OCI-LY7 (cell line): ENCODE measurements at regions not wholly inside any gene's neighbourhood (a gene's known extent, or its start where the extent isn't known, plus 50 kb on each side); places are given as distances from the start of the nearest gene placed in this dataset.
"Not testable (repeated sequence)": the region's sequence is repeated elsewhere in the genome, so short reads cannot be mapped to it uniquely, and the experiment has no call there.

ENCODE experiments used
- BruUV-seq: library from RNA; stranded (reverse); fragments of 400-500 nt; replicated peaks from 2 replicates; lab custom pipeline; 2021; lab: Mats Ljungman, UMichigan
- CTCF ChIA-PET: fragments of 300-600 bp; sonication (Branson Sonifier 250); formaldehyde crosslinking; loops from one replicate; lab custom pipeline; 2022; ENCODE audit warnings: antibody characterized with exemption; ENCODE audit not compliant: unreplicated experiment; lab: Charles Lee
- POLR2A ChIA-PET: fragments of 300-600 bp; sonication (Branson Sonifier 250); formaldehyde crosslinking; loops from one replicate; lab custom pipeline; 2022; ENCODE audit warnings: antibody characterized with exemption; lab: Charles Lee
- DNase-seq: peaks from one replicate; pipeline ENCODE4 v3.0.0-alpha.2; 2015; ENCODE audit warnings: low spot score
- H2AFZ ChIP-seq: fragments of 200-600 bp; sonication (generic), shearing (Covaris generic); 2 replicates; pipeline ENCODE4 v1.6.1; 2014; ENCODE audit warnings: mild to moderate bottlenecking, antibody characterized with exemption, low read length, moderate library complexity
- H3K27ac ChIP-seq: fragments of 200-600 bp; sonication (generic); 2 replicates; pipeline ENCODE4 v1.5.1; 2014; ENCODE audit warnings: mixed run types, low read depth, mild to moderate bottlenecking, moderate library complexity, low read length, inconsistent platforms; ENCODE audit not compliant: poor library complexity, severe bottlenecking
- H3K36me3 ChIP-seq: fragments of 200-600 bp; sonication (generic); 2 replicates; pipeline ENCODE4 v1.6.1; 2014; ENCODE audit warnings: mild to moderate bottlenecking, antibody characterized with exemption, low read length, moderate library complexity, mixed read lengths; ENCODE audit not compliant: insufficient read depth
- H3K4me1 ChIP-seq: fragments of 200-600 bp; sonication (generic); 2 replicates; pipeline ENCODE4 v1.5.1; 2014; ENCODE audit warnings: mild to moderate bottlenecking, low read length; ENCODE audit not compliant: insufficient read depth, poor library complexity, severe bottlenecking
- H3K4me2 ChIP-seq: fragments of 200-600 bp; sonication (generic); 2 replicates; pipeline ENCODE4 v1.6.1; 2014; ENCODE audit warnings: mild to moderate bottlenecking, low read length
- H3K4me3 ChIP-seq: fragments of 200-600 bp; sonication (generic); 2 replicates; pipeline ENCODE4 v1.5.1; 2014; ENCODE audit warnings: mild to moderate bottlenecking, low read depth, low read length; ENCODE audit not compliant: poor library complexity, severe bottlenecking
- H3K79me2 ChIP-seq: fragments of 200-600 bp; sonication (generic); 2 replicates; pipeline ENCODE4 v1.6.1; 2016; ENCODE audit warnings: low read depth, mild to moderate bottlenecking, low read length, moderate library complexity, mixed read lengths; ENCODE audit not compliant: insufficient read depth
- H3K9me2 ChIP-seq: fragments of 200-600 bp; sonication (generic); 2 replicates; pipeline ENCODE4 v1.6.1; 2016; ENCODE audit warnings: mild to moderate bottlenecking, low read length, mixed read lengths; ENCODE audit not compliant: insufficient read depth
- H3K9me3 ChIP-seq: fragments of 200-600 bp; sonication (generic); 2 replicates; pipeline ENCODE4 v1.6.1; 2014; ENCODE audit warnings: mild to moderate bottlenecking, mixed run types, low read length, mixed read lengths
- H4K20me1 ChIP-seq: fragments of 200-600 bp; sonication (generic); 2 replicates; pipeline ENCODE4 v1.6.1; 2014; ENCODE audit warnings: mild to moderate bottlenecking, antibody characterized with exemption, low read length, moderate library complexity, mixed read lengths; ENCODE audit not compliant: insufficient read depth
- CTCF ChIP-seq: fragments of 200-600 bp; sonication (generic); conservative IDR thresholded peaks from 2 replicates; pipeline ENCODE4 v1.5.1; 2014; ENCODE audit warnings: mild to moderate bottlenecking, antibody characterized with exemption, low read length, moderate library complexity, mixed read lengths
- intact Hi-C: fragments of 100-400 bp; cut with micrococcal nuclease; formaldehyde crosslinking; loops from one replicate; pipeline ENCODE4 v1.10.0; 2022; ENCODE audit not compliant: unreplicated experiment

GRCh38 chr2:87341601-87342014 is 320.0 kb upstream of the PLGLB1 start:
- DNase-seq, result peak; percentile 53
- H3K4me2 ChIP-seq, H2AFZ ChIP-seq, H4K20me1 ChIP-seq, CTCF ChIA-PET, H3K36me3 ChIP-seq, H3K27ac ChIP-seq, intact Hi-C loops, H3K9me3 ChIP-seq, H3K79me2 ChIP-seq, H3K4me3 ChIP-seq, H3K9me2 ChIP-seq, H3K4me1 ChIP-seq, BruUV-seq: not testable (repeated sequence)
- TF ChIP-seq CTCF, result peak; percentile 56
- POLR2A ChIA-PET, result interaction anchor here (0.7 kb wide), 1 partner anchor 1308 kb away, joined by 3 read pairs; no protein-coding TSS in a partner anchor

- BruUV-seq, intact Hi-C loops, H3K4me3 ChIP-seq, H3K36me3 ChIP-seq, H3K9me2 ChIP-seq, H3K4me2 ChIP-seq, H3K9me3 ChIP-seq, CTCF ChIA-PET, H3K79me2 ChIP-seq, POLR2A ChIA-PET, DNase-seq, H3K27ac ChIP-seq, H4K20me1 ChIP-seq, H2AFZ ChIP-seq, H3K4me1 ChIP-seq: not testable (repeated sequence)
Observed at GRCh38 chr2:87342175-87342574, 320.5 kb upstream of the PLGLB1 start.

- POLR2A ChIA-PET, DNase-seq, H3K79me2 ChIP-seq, intact Hi-C loops, CTCF ChIA-PET, H3K9me2 ChIP-seq, H3K9me3 ChIP-seq, H3K36me3 ChIP-seq, H3K4me3 ChIP-seq, H3K4me1 ChIP-seq, H3K4me2 ChIP-seq, BruUV-seq, H4K20me1 ChIP-seq, H3K27ac ChIP-seq, H2AFZ ChIP-seq: not testable (repeated sequence)
Observed at GRCh38 chr2:87343347-87343746, 321.7 kb upstream of the PLGLB1 start.

GRCh38 chr2:87345283-87345682 is 323.6 kb upstream of the PLGLB1 start:
- H3K36me3 ChIP-seq, H3K9me3 ChIP-seq, BruUV-seq, H3K79me2 ChIP-seq, DNase-seq, H3K9me2 ChIP-seq, H3K4me3 ChIP-seq, intact Hi-C loops, CTCF ChIA-PET, H4K20me1 ChIP-seq, H2AFZ ChIP-seq, POLR2A ChIA-PET, H3K4me1 ChIP-seq, H3K4me2 ChIP-seq, H3K27ac ChIP-seq: not testable (repeated sequence)

GRCh38 chr2:87348556-87348955 is 326.9 kb upstream of the PLGLB1 start:
- DNase-seq, H4K20me1 ChIP-seq, H3K9me3 ChIP-seq, H3K36me3 ChIP-seq, H3K4me2 ChIP-seq, intact Hi-C loops, H3K9me2 ChIP-seq, BruUV-seq, POLR2A ChIA-PET, H2AFZ ChIP-seq, H3K4me1 ChIP-seq, CTCF ChIA-PET, H3K27ac ChIP-seq, H3K4me3 ChIP-seq, H3K79me2 ChIP-seq: not testable (repeated sequence)

GRCh38 chr2:87349006-87349405 is 327.4 kb upstream of the PLGLB1 start:
- DNase-seq, H3K79me2 ChIP-seq, H3K9me2 ChIP-seq, H4K20me1 ChIP-seq, CTCF ChIA-PET, POLR2A ChIA-PET, H3K9me3 ChIP-seq, H3K4me3 ChIP-seq, intact Hi-C loops, H2AFZ ChIP-seq, H3K4me2 ChIP-seq, H3K36me3 ChIP-seq, H3K4me1 ChIP-seq, H3K27ac ChIP-seq, BruUV-seq: not testable (repeated sequence)
